ENCODE measurements at regions not wholly inside any gene's neighbourhood (a gene's known extent, or its start where the extent isn't known, plus 50 kb on each side); places are given as distances from the start of the nearest gene placed in this dataset.

GRCh38 chr4:87732033-87732765 is 67.2 kb upstream of the IBSP start:
- Histone ChIP-seq H3K9me3 (ENCODE audit: control insufficient read depth, low read depth, low read length) (no peaks in the 10 kb centered on the region), H3K9ac (ENCODE audit: control insufficient read depth, extremely low read depth, insufficient read depth, low read length) (no peak overlapping the region), H3K9me1 (ENCODE audit: control insufficient read depth, extremely low read depth, insufficient read depth, low read length) (no peaks in the 10 kb centered on the region), H3K4me2 (ENCODE audit: control insufficient read depth, extremely low read depth, insufficient read depth, low read depth, low read length) (no peak overlapping the region), H2AFZ (ENCODE audit: control insufficient read depth, low read length) (no peak overlapping the region), H3K36me3 (ENCODE audit: control insufficient read depth in 2 of 2, extremely low read depth in 1 of 2, insufficient read depth in 2 of 2, low read length in 2 of 2) (no peaks in the 10 kb centered on the region), H3K27ac (ENCODE audit: control insufficient read depth, insufficient read depth, low read length) (no peak overlapping the region), H3K4me3 (ENCODE audit: control insufficient read depth in 2 of 3, extremely low read depth in 1 of 3, insufficient read depth in 2 of 3, low read depth in 1 of 3, low read length in 3 of 3) (no peak overlapping the region), H4K20me1 (ENCODE audit: control insufficient read depth, extremely low read depth, insufficient read depth, low read length) (no peaks in the 10 kb centered on the region), H3K4me1 (ENCODE audit: control insufficient read depth, extremely low read depth, insufficient read depth, low read length) (no peaks in the 10 kb centered on the region), H3K79me2 (ENCODE audit: control insufficient read depth, insufficient read depth, low read length) (no peaks in the 10 kb centered on the region), H3K27me3 (ENCODE audit: control insufficient read depth, extremely low read depth, insufficient read depth, low read length) (no peaks in the 10 kb centered on the region)
- dilution Hi-C loops (cut with MboI; ENCODE audit: extremely low pct_ligation_motif_present, low sequenced_read_pairs) = no loop called here
- no peak for DNase-seq (ENCODE audit: low read depth, low spot score)
- TF ChIP-seq EZH2 (IDR thresholded peaks at IDR 0.05; ENCODE audit: low read length) = no peak
- TF ChIP-seq, protein P1, sequence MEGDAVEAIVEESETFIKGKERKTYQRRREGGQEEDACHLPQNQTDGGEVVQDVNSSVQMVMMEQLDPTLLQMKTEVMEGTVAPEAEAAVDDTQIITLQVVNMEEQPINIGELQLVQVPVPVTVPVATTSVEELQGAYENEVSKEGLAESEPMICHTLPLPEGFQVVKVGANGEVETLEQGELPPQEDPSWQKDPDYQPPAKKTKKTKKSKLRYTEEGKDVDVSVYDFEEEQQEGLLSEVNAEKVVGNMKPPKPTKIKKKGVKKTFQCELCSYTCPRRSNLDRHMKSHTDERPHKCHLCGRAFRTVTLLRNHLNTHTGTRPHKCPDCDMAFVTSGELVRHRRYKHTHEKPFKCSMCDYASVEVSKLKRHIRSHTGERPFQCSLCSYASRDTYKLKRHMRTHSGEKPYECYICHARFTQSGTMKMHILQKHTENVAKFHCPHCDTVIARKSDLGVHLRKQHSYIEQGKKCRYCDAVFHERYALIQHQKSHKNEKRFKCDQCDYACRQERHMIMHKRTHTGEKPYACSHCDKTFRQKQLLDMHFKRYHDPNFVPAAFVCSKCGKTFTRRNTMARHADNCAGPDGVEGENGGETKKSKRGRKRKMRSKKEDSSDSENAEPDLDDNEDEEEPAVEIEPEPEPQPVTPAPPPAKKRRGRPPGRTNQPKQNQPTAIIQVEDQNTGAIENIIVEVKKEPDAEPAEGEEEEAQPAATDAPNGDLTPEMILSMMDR (optimal IDR thresholded peaks at IDR 0.05 in 1 of 3, IDR thresholded peaks at IDR 0.05 in 1 of 3, conservative IDR thresholded peaks at IDR 0.05 in 1 of 3; ENCODE audit: extremely low read depth in 1 of 3, insufficient read depth in 2 of 3, low read length in 3 of 3) = no peak
- FAIRE-seq = no peak

- Histone ChIP-seq H3K79me2 (ENCODE audit: control insufficient read depth, insufficient read depth, low read length) (no peaks in the 10 kb centered on the region), H3K4me3 (ENCODE audit: control insufficient read depth in 2 of 3, extremely low read depth in 1 of 3, insufficient read depth in 2 of 3, low read depth in 1 of 3, low read length in 3 of 3) (no peak overlapping the region), H3K36me3 (ENCODE audit: control insufficient read depth in 2 of 2, extremely low read depth in 1 of 2, insufficient read depth in 2 of 2, low read length in 2 of 2) (no peaks in the 10 kb centered on the region), H2AFZ (ENCODE audit: control insufficient read depth, low read length) (no peak overlapping the region), H3K9me3 (ENCODE audit: control insufficient read depth, low read depth, low read length) (no peaks in the 10 kb centered on the region), H3K9me1 (ENCODE audit: control insufficient read depth, extremely low read depth, insufficient read depth, low read length) (no peaks in the 10 kb centered on the region), H4K20me1 (ENCODE audit: control insufficient read depth, extremely low read depth, insufficient read depth, low read length) (no peaks in the 10 kb centered on the region), H3K9ac (ENCODE audit: control insufficient read depth, extremely low read depth, insufficient read depth, low read length) (no peak overlapping the region), H3K4me2 (ENCODE audit: control insufficient read depth, extremely low read depth, insufficient read depth, low read depth, low read length) (no peak overlapping the region), H3K4me1 (ENCODE audit: control insufficient read depth, extremely low read depth, insufficient read depth, low read length) (no peaks in the 10 kb centered on the region), H3K27me3 (ENCODE audit: control insufficient read depth, extremely low read depth, insufficient read depth, low read length) (no peaks in the 10 kb centered on the region), H3K27ac (ENCODE audit: control insufficient read depth, insufficient read depth, low read length) (no peak overlapping the region)
- no peak for TF ChIP-seq EZH2 (IDR thresholded peaks at IDR 0.05; ENCODE audit: low read length)
- TF ChIP-seq, protein P1 (optimal IDR thresholded peaks at IDR 0.05 in 1 of 3, IDR thresholded peaks at IDR 0.05 in 1 of 3, conservative IDR thresholded peaks at IDR 0.05 in 1 of 3; ENCODE audit: extremely low read depth in 1 of 3, insufficient read depth in 2 of 3, low read length in 3 of 3) = no peak
- no peak for FAIRE-seq
- dilution Hi-C loops (cut with MboI; ENCODE audit: extremely low pct_ligation_motif_present, low sequenced_read_pairs) = no loop called here
- DNase-seq (ENCODE audit: low read depth, low spot score) = no peak
Measured at GRCh38 chr4:87734084-87734483, 65.3 kb upstream of the IBSP start.

All from keratinocyte (primary cell).